DND-41 (cell line): ENCODE measurements at regions not wholly inside any gene's neighbourhood (a gene's known extent, or its start where the extent isn't known, plus 50 kb on each side); places are given as distances from the start of the nearest gene placed in this dataset.

Experiments
- CTCF ChIP-seq: IDR thresholded peaks from 2 replicates; pipeline ENCODE4 v1.5.1; 2012; ENCODE audit warnings: borderline replicate concordance, low read length, moderate library complexity, mild to moderate bottlenecking; ENCODE audit not compliant: poor library complexity, severe bottlenecking; ENCODE audit errors: extremely low read depth
- EZH2 ChIP-seq: IDR thresholded peaks from 3 replicates; pipeline ENCODE4 v1.6.1; 2012; ENCODE audit warnings: borderline replicate concordance, low read depth, mild to moderate bottlenecking, moderate library complexity, low read length, inconsistent platforms; ENCODE audit not compliant: severe bottlenecking

- no peak for TF ChIP-seq CTCF
- no peak for TF ChIP-seq EZH2
These were observed 141.3 kb downstream of the ABCC12 start for GRCh38 chr16:48014349-48015135.
